B cell (primary cell): ENCODE measurements at regions not wholly inside any gene's neighbourhood (a gene's known extent, or its start where the extent isn't known, plus 50 kb on each side); places are given as distances from the start of the nearest gene placed in this dataset.

Experiments
- ATAC-seq: fragments of 200-7000 bp; cut with Tn5 transposase; one replicate; pipeline ENCODE4 v1.10.0; 2021; ENCODE audit warnings: low read depth, mild to moderate bottlenecking, moderate number of reproducible peaks, moderate library complexity
- CTCF ChIA-PET: fragments of 350-600 bp; sonication (Branson Sonifier 250); formaldehyde crosslinking; loops from one replicate; lab custom pipeline; 2021; ENCODE audit warnings: antibody characterized with exemption, inconsistent platforms; lab: Charles Lee
- POLR2A ChIA-PET: fragments of 350-600 bp; sonication (Branson Sonifier 250); formaldehyde crosslinking; loops from one replicate; lab custom pipeline; 2021; ENCODE audit warnings: antibody characterized with exemption; lab: Charles Lee
- DNase-seq: peaks from one replicate; pipeline ENCODE4 v3.0.0; 2013
- H2AFZ ChIP-seq: 2 replicates; pipeline ENCODE4 v1.6.1; 2012; ENCODE audit warnings: mild to moderate bottlenecking, low read depth, low read length; ENCODE audit not compliant: insufficient read depth, poor library complexity, severe bottlenecking
- H3K27ac ChIP-seq, 2 donors: 1 replicate in 1 of 2; 2 replicates in 1 of 2; pipeline ENCODE4 v1.5.1; 2012 to 2013; ENCODE audit warnings: low read length in 2 of 2, mild to moderate bottlenecking in 2 of 2, moderate library complexity in 1 of 2
- H3K27me3 ChIP-seq, 4 experiments: fragments of 200-600 bp in 1 of 4; sonication (generic) in 1 of 4; replicated peaks in 1 of 4; 1 replicate in 2 of 4; 2 replicates in 2 of 4; pipeline versions ENCODE4 v1.6.1 to v1.7.0; 2013 to 2016; ENCODE audit warnings: low read length in 3 of 4, mild to moderate bottlenecking in 2 of 4, mixed read lengths in 1 of 4, moderate library complexity in 1 of 4; ENCODE audit not compliant: insufficient read depth in 4 of 4, control insufficient read depth in 3 of 4; ENCODE audit errors: control extremely low read depth in 1 of 4
- H3K36me3 ChIP-seq, 2 experiments: replicated peaks in 1 of 2; 1 replicate in 1 of 2; 2 replicates in 1 of 2; pipeline versions ENCODE4 v1.6.1 to v1.7.1; 2013; ENCODE audit warnings: low read length in 1 of 2; ENCODE audit not compliant: insufficient read depth in 2 of 2, control insufficient read depth in 1 of 2; ENCODE audit errors: control extremely low read depth in 1 of 2, extremely low read depth in 1 of 2
- H3K4me1 ChIP-seq, 2 donors: fragments of 200-600 bp in 1 of 2; sonication (generic) in 1 of 2; 1 replicate in 1 of 2; 2 replicates in 1 of 2; pipeline versions ENCODE4 v1.5.1 to v1.6.1; 2013 to 2017; ENCODE audit warnings: low read length in 2 of 2; ENCODE audit not compliant: control insufficient read depth in 2 of 2, insufficient read depth in 2 of 2
- H3K4me2 ChIP-seq: replicated peaks from 2 replicates; pipeline ENCODE3; 2012; ENCODE audit warnings: mild to moderate bottlenecking, low read depth, low read length; ENCODE audit not compliant: poor library complexity, severe bottlenecking
- H3K4me3 ChIP-seq, 5 experiments: fragments of 200-600 bp in 1 of 5; sonication (generic) in 1 of 5; 1 replicate in 3 of 5; 2 replicates in 2 of 5; pipeline versions ENCODE4 v1.5.1 to v1.7.0; 2011 to 2016; ENCODE audit warnings: low read length in 4 of 5, mild to moderate bottlenecking in 4 of 5, low read depth in 2 of 5, control low read depth in 1 of 5, moderate library complexity in 1 of 5; ENCODE audit not compliant: insufficient read depth in 1 of 5; ENCODE audit errors: control extremely low read depth in 1 of 5, extremely low read depth in 1 of 5
- H3K79me2 ChIP-seq: fragments of 200-600 bp; sonication (generic); one replicate; pipeline ENCODE4 v1.6.0; 2016; ENCODE audit warnings: low read length; ENCODE audit not compliant: control insufficient read depth, insufficient read depth
- H3K9ac ChIP-seq: fragments of 200-600 bp; sonication (generic); 2 replicates; pipeline ENCODE4 v1.6.1; 2017; ENCODE audit warnings: mild to moderate bottlenecking, low read length, moderate library complexity
- H3K9me3 ChIP-seq, 3 donors: one replicate each; pipeline versions ENCODE4 v1.6.1 to v1.7.1; 2013; ENCODE audit warnings: low read length in 2 of 3; ENCODE audit not compliant: control insufficient read depth in 2 of 3, insufficient read depth in 1 of 3; ENCODE audit errors: control extremely low read depth in 1 of 3
- H4K20me1 ChIP-seq: 2 replicates; pipeline ENCODE4 v1.6.0; 2012; ENCODE audit warnings: mild to moderate bottlenecking, low read length; ENCODE audit not compliant: insufficient read depth, control insufficient read depth, poor library complexity, severe bottlenecking
- H3K27ac Mint-ChIP-seq: one replicate; pipeline ENCODE4 v1.8.0; 2021; ENCODE audit warnings: mixed read lengths
- H3K27me3 Mint-ChIP-seq: one replicate; pipeline ENCODE4 v1.8.0; 2021; ENCODE audit warnings: mixed read lengths
- H3K4me1 Mint-ChIP-seq: one replicate; pipeline ENCODE4 v1.8.0; 2021; ENCODE audit warnings: mixed read lengths
- H3K4me3 Mint-ChIP-seq: one replicate; pipeline ENCODE4 v1.8.0; 2021; ENCODE audit warnings: mixed read lengths
- H3K9me3 Mint-ChIP-seq: one replicate; pipeline ENCODE4 v1.8.0; 2022; ENCODE audit warnings: mixed read lengths; ENCODE audit not compliant: insufficient read depth
- CTCF ChIP-seq: fragments of 200-600 bp; IDR thresholded peaks from one replicate; pipeline ENCODE4 v1.8.0; 2022; ENCODE audit warnings: antibody characterized with exemption, mild to moderate bottlenecking
- EZH2 ChIP-seq: IDR thresholded peaks from 2 replicates; pipeline ENCODE4 v1.6.1; 2012; ENCODE audit warnings: borderline replicate concordance, low read depth, mild to moderate bottlenecking, moderate library complexity, low read length; ENCODE audit not compliant: insufficient read depth, poor library complexity, severe bottlenecking
- WGBS: methylation state at CpG from one replicate; pipeline ENCODE4 v1.1.5; 2013; ENCODE audit warnings: missing lambda C conversion rate; ENCODE audit not compliant: insufficient coverage; 5-methylcytosine and 5-hydroxymethylcytosine counted together
- intact Hi-C: fragments of 100-400 bp; cut with micrococcal nuclease; formaldehyde crosslinking; loops from one replicate; pipeline ENCODE4 v1.10.0; 2022

- intact Hi-C loops: no loop called here
- Histone ChIP-seq H3K4me1 (no peaks in the 10 kb centered on the region), H3K4me3 (no peak overlapping the region), H3K27me3 (no peaks in the 10 kb centered on the region), H3K36me3 (no peaks in the 10 kb centered on the region), H4K20me1 (no peaks in the 10 kb centered on the region), H3K79me2 (no peaks in the 10 kb centered on the region), H3K27ac (no peak overlapping the region), H3K9ac (no peak overlapping the region), H3K4me2 (no peak overlapping the region), H2AFZ (no peak overlapping the region), H3K9me3 (no peaks in the 10 kb centered on the region)
- Mint-ChIP-seq H3K27ac (no peak overlapping the region), H3K27me3 (no peaks in the 10 kb centered on the region), H3K4me1 (no peaks in the 10 kb centered on the region), H3K4me3 (no peak overlapping the region), H3K9me3 (peaks cover 2% of the 10 kb centered on the region)
- ChIA-PET POLR2A (no interaction called here), CTCF (no interaction called here)
- ATAC-seq: no peak
- no peak for TF ChIP-seq CTCF
- no peak for TF ChIP-seq EZH2
- DNase-seq: no peak
- no CpG with 5 or more reads among the region's 3 CpGs for WGBS
Observed at GRCh38 chr7:124423863-124424262, 341.7 kb downstream of the GPR37 start.

- no peaks in the 10 kb centered on the region for H3K36me3 ChIP-seq
- Mint-ChIP-seq H3K27me3 (no peaks in the 10 kb centered on the region), H3K9me3 (peaks cover 2% of the 10 kb centered on the region), H3K27ac (no peak overlapping the region), H3K4me1 (no peaks in the 10 kb centered on the region), H3K4me3 (no peak overlapping the region)
- H3K9me3 ChIP-seq: no peaks in the 10 kb centered on the region
- ATAC-seq (no peak), DNase-seq (no peak)
- ChIA-PET CTCF (no interaction called here), POLR2A (no interaction called here)
- intact Hi-C loops: no loop called here
- H3K4me3 ChIP-seq: no peak overlapping the region
- no peaks in the 10 kb centered on the region for H4K20me1 ChIP-seq
- no peak overlapping the region for H3K9ac ChIP-seq
- WGBS: 100% methylated on average over 1 of the region's 3 CpGs
- no peak overlapping the region for H2AFZ ChIP-seq
- H3K27ac ChIP-seq: no peak overlapping the region
- H3K27me3 ChIP-seq: no peaks in the 10 kb centered on the region
- H3K79me2 ChIP-seq: no peaks in the 10 kb centered on the region
- no peak for TF ChIP-seq EZH2
- no peak for TF ChIP-seq CTCF
- no peak overlapping the region for H3K4me2 ChIP-seq
- H3K4me1 ChIP-seq: no peaks in the 10 kb centered on the region
Observed at GRCh38 chr7:124422081-124422480, 343.5 kb downstream of the GPR37 start.
